ENCODE measurements at regions not wholly inside any gene's neighbourhood (a gene's known extent, or its start where the extent isn't known, plus 50 kb on each side); places are given as distances from the start of the nearest gene placed in this dataset.

GRCh38 chr5:110940136-110940535 is 131.4 kb upstream of the TSLP start:
- no peaks in the 10 kb centered on the region for H3K4me1 ChIP-seq (ENCODE audit: control insufficient read depth, extremely low read depth, insufficient read depth, low read length)
- no peak overlapping the region for H2AFZ ChIP-seq (ENCODE audit: control insufficient read depth, low read length)
- H3K4me3 ChIP-seq (ENCODE audit: control insufficient read depth in 2 of 3, extremely low read depth in 1 of 3, insufficient read depth in 2 of 3, low read depth in 1 of 3, low read length in 3 of 3), result no peak overlapping the region
- H3K4me2 ChIP-seq (ENCODE audit: control insufficient read depth, extremely low read depth, insufficient read depth, low read depth, low read length), result no peak overlapping the region
- FAIRE-seq, result no peak
- H3K27ac ChIP-seq (ENCODE audit: control insufficient read depth, insufficient read depth, low read length), result no peak overlapping the region
- DNase-seq (ENCODE audit: low read depth, low spot score), result no peak
- H3K9me3 ChIP-seq (ENCODE audit: control insufficient read depth, low read depth, low read length), result no peaks in the 10 kb centered on the region
- no peaks in the 10 kb centered on the region for H3K9me1 ChIP-seq (ENCODE audit: control insufficient read depth, extremely low read depth, insufficient read depth, low read length)
- dilution Hi-C loops (cut with MboI; ENCODE audit: extremely low pct_ligation_motif_present, low sequenced_read_pairs), result no loop called here
- H3K79me2 ChIP-seq (ENCODE audit: control insufficient read depth, insufficient read depth, low read length), result no peaks in the 10 kb centered on the region
- H3K9ac ChIP-seq (ENCODE audit: control insufficient read depth, extremely low read depth, insufficient read depth, low read length), result no peak overlapping the region
- H4K20me1 ChIP-seq (ENCODE audit: control insufficient read depth, extremely low read depth, insufficient read depth, low read length), result no peaks in the 10 kb centered on the region
- TF ChIP-seq CTCF (optimal IDR thresholded peaks at IDR 0.05 in 1 of 3, IDR thresholded peaks at IDR 0.05 in 1 of 3, conservative IDR thresholded peaks at IDR 0.05 in 1 of 3; ENCODE audit: extremely low read depth in 1 of 3, insufficient read depth in 2 of 3, low read length in 3 of 3) (no peak), EZH2 (IDR thresholded peaks at IDR 0.05; ENCODE audit: low read length) (no peak)
- no peaks in the 10 kb centered on the region for H3K36me3 ChIP-seq (ENCODE audit: control insufficient read depth in 2 of 2, extremely low read depth in 1 of 2, insufficient read depth in 2 of 2, low read length in 2 of 2)
- no peaks in the 10 kb centered on the region for H3K27me3 ChIP-seq (ENCODE audit: control insufficient read depth, extremely low read depth, insufficient read depth, low read length)

GRCh38 chr5:110945874-110946436 is 125.6 kb upstream of the TSLP start:
- H3K4me2 ChIP-seq (ENCODE audit: control insufficient read depth, extremely low read depth, insufficient read depth, low read depth, low read length), result no peak overlapping the region
- H3K9me3 ChIP-seq (ENCODE audit: control insufficient read depth, low read depth, low read length), result no peaks in the 10 kb centered on the region
- no peaks in the 10 kb centered on the region for H3K27me3 ChIP-seq (ENCODE audit: control insufficient read depth, extremely low read depth, insufficient read depth, low read length)
- H3K9ac ChIP-seq (ENCODE audit: control insufficient read depth, extremely low read depth, insufficient read depth, low read length), result no peak overlapping the region
- no peak for TF ChIP-seq CTCF (optimal IDR thresholded peaks at IDR 0.05 in 1 of 3, IDR thresholded peaks at IDR 0.05 in 1 of 3, conservative IDR thresholded peaks at IDR 0.05 in 1 of 3; ENCODE audit: extremely low read depth in 1 of 3, insufficient read depth in 2 of 3, low read length in 3 of 3)
- no peak for TF ChIP-seq EZH2 (IDR thresholded peaks at IDR 0.05; ENCODE audit: low read length)
- no peak overlapping the region for H2AFZ ChIP-seq (ENCODE audit: control insufficient read depth, low read length)
- no peak overlapping the region for H3K27ac ChIP-seq (ENCODE audit: control insufficient read depth, insufficient read depth, low read length)
- H4K20me1 ChIP-seq (ENCODE audit: control insufficient read depth, extremely low read depth, insufficient read depth, low read length), result no peaks in the 10 kb centered on the region
- DNase-seq (ENCODE audit: low read depth, low spot score) (no peak), FAIRE-seq (no peak)
- dilution Hi-C loops (cut with MboI; ENCODE audit: extremely low pct_ligation_motif_present, low sequenced_read_pairs), result no loop called here
- H3K4me1 ChIP-seq (ENCODE audit: control insufficient read depth, extremely low read depth, insufficient read depth, low read length), result peaks cover 2% of the 10 kb centered on the region
- H3K36me3 ChIP-seq (ENCODE audit: control insufficient read depth in 2 of 2, extremely low read depth in 1 of 2, insufficient read depth in 2 of 2, low read length in 2 of 2), result no peaks in the 10 kb centered on the region
- no peaks in the 10 kb centered on the region for H3K9me1 ChIP-seq (ENCODE audit: control insufficient read depth, extremely low read depth, insufficient read depth, low read length)
- no peaks in the 10 kb centered on the region for H3K79me2 ChIP-seq (ENCODE audit: control insufficient read depth, insufficient read depth, low read length)
- no peak overlapping the region for H3K4me3 ChIP-seq (ENCODE audit: control insufficient read depth in 2 of 3, extremely low read depth in 1 of 3, insufficient read depth in 2 of 3, low read depth in 1 of 3, low read length in 3 of 3)
